ENCODE measurements at regions not wholly inside any gene's neighbourhood (a gene's known extent, or its start where the extent isn't known, plus 50 kb on each side); places are given as distances from the start of the nearest gene placed in this dataset.

DNA sequence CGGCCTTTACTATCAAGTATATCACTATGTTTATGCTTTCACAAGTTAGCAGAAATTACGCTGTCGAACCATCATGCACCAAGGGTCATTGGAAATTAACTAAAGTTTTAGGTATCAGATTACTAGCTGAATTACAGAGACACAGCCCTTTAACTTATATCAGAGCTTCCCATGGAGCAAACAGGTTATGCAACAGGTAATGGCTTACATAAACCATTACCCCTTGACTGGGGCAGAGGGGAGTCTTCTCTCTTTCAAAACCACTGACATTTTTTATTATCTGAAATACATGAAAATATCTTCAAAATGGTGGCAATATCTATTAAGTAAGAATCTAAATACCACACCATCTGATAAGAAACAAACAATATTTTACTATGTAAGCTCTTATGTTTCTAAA is 1692.9 kb upstream of the SLC10A2 start:
- Mint-ChIP-seq H3K9me3 (no peaks in the 10 kb centered on the region), H3K4me1 (ENCODE audit: low read depth) (no peaks in the 10 kb centered on the region), H3K27ac (no peak overlapping the region), H3K27me3 (no peaks in the 10 kb centered on the region), H3K4me3 (no peak overlapping the region), H3K36me3 (ENCODE audit: low read depth) (no peaks in the 10 kb centered on the region)
- no peak for DNase-seq

- no peaks in the 10 kb centered on the region for H3K4me1 Mint-ChIP-seq (ENCODE audit: low read depth)
- H3K4me3 Mint-ChIP-seq = no peak overlapping the region
- no peak for DNase-seq
Measured at GRCh38 chr13:104757712-104758111, 1691.5 kb upstream of the SLC10A2 start.

DNA sequence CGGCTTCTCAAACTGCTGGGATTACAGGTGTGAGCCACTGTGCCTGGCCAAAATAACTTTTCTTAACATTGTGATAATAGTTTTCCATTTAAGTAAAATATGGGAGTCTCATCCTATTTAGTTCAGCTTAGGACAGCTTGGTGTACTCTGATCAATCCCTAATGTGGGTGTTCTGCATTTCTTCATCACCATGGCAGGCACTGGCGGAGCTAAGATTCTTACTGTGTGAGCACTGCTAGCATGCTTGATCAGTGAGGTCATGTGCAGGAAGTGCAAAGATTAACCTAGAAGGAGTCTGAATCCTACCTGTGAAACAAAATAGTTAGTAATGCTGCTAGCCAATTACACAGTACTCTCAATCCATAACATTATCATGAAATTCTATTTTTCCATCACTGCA is 1684.2 kb upstream of the SLC10A2 start:
- Mint-ChIP-seq H3K9me3 (no peaks in the 10 kb centered on the region), H3K36me3 (ENCODE audit: low read depth) (no peaks in the 10 kb centered on the region), H3K4me3 (no peak overlapping the region), H3K27me3 (no peaks in the 10 kb centered on the region), H3K27ac (no peak overlapping the region), H3K4me1 (ENCODE audit: low read depth) (no peaks in the 10 kb centered on the region)
- no peak for DNase-seq

More at GRCh38 chr13:104757712-104758111, 1691.5 kb upstream of the SLC10A2 start:
- no peaks in the 10 kb centered on the region for H3K27me3 Mint-ChIP-seq
- H3K9me3 Mint-ChIP-seq = no peaks in the 10 kb centered on the region
- H3K36me3 Mint-ChIP-seq (ENCODE audit: low read depth) = no peaks in the 10 kb centered on the region
- no peak overlapping the region for H3K27ac Mint-ChIP-seq

DNA sequence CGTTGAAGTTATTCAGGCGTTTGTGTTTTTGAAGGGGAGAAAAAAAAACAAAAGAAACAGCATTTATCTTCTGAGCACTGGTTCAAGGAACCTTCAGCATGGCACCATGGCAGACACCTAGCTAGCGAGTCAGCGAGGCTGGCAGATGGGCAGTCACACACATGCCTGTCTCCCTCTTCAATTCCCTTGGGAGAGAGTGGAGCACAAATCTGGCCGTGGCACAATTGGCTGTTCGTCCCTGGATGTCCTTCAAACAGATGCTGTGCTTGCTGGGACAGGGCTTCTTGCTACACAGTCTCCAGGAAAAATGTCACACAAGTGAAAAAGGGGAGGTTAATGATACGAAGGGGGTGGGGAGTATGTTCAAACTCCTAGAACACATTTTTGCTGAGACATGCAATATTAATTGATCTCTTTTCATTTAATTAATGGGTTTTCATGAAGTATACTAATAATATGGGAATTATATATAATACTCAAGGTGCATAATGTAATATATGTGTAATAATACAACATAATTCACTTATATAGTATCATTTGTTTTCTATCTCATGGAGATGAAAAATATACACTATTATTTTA is 1674.5 kb upstream of the SLC10A2 start:
- Mint-ChIP-seq H3K27ac (no peak overlapping the region), H3K27me3 (no peaks in the 10 kb centered on the region), H3K4me3 (no peak overlapping the region), H3K36me3 (ENCODE audit: low read depth) (no peaks in the 10 kb centered on the region), H3K9me3 (no peaks in the 10 kb centered on the region), H3K4me1 (ENCODE audit: low read depth) (no peaks in the 10 kb centered on the region)
- no peak for DNase-seq

DNA sequence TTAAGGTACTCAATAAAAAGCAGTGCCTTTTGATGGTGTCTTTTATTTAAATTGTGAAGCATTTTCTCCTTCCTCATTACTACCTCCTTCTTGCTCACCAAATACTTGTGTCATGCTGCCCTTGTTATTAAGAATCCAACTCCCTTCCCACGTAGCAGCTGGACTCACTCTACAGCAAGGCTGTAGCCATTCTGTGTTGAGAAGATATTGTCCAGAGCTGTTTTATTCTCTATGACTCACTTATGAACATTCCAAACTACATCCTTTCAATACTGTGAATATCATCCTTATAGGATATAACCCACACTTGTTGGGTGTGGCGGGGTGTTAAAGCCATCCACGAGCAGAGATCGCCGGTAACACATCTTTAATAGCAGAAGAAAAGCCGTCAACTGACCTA is 1671.5 kb upstream of the SLC10A2 start:
- DNase-seq = no peak
- H3K27me3 Mint-ChIP-seq = no peaks in the 10 kb centered on the region

DNA sequence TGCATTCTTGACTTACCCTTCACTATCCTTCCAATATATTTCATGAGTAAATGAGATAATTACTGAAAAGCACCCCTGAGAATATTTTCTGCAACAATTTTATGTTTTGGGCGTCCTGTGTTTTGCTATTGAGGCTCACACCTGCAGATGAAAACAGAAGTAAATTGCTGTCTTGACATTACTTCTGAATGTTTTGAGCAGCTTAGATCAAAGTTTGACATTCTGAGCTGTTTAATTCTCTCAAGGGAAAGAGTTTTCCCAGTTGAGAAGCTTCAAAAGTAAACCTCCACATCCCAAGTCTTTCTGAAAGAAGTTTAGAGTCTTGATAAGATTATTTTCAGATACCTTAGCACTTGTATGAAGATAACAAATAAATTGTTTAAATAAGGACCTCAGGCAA is 1667.2 kb upstream of the SLC10A2 start:
- Mint-ChIP-seq H3K36me3 (ENCODE audit: low read depth) (no peaks in the 10 kb centered on the region), H3K9me3 (no peaks in the 10 kb centered on the region), H3K4me3 (no peak overlapping the region), H3K27ac (no peak overlapping the region), H3K27me3 (no peaks in the 10 kb centered on the region), H3K4me1 (ENCODE audit: low read depth) (no peaks in the 10 kb centered on the region)
- no peak for DNase-seq

More for the DNA sequence above, 1671.5 kb upstream of the SLC10A2 start:
- Mint-ChIP-seq H3K4me1 (ENCODE audit: low read depth) (no peaks in the 10 kb centered on the region), H3K4me3 (no peak overlapping the region), H3K27ac (no peak overlapping the region), H3K9me3 (no peaks in the 10 kb centered on the region), H3K36me3 (ENCODE audit: low read depth) (no peaks in the 10 kb centered on the region)

DNA sequence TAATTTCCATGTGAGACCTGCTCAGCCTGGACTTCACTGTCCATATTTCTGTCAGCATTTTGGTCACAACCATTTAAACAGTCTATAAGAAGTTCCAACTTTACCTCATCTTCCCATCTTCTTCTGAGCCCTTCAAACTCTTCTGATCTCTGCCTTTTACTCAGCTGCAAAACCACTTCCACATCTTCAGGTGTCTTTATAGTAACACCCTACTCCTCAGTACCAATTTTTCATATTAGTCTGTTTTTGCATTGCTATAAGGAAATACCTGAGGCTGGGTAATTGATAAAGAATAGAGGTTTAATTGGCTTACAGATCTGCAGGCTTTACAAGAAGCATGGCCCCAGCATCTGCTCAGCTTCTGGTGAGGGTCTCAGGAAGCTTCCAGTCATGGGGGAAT is 1648.9 kb upstream of the SLC10A2 start:
- H3K27ac Mint-ChIP-seq = no peak overlapping the region
- H3K27me3 Mint-ChIP-seq = no peaks in the 10 kb centered on the region
- no peaks in the 10 kb centered on the region for H3K9me3 Mint-ChIP-seq
- no peak for DNase-seq
- H3K36me3 Mint-ChIP-seq (ENCODE audit: low read depth) = no peaks in the 10 kb centered on the region
- peaks cover 8% of the 10 kb centered on the region for H3K4me1 Mint-ChIP-seq (ENCODE audit: low read depth)
- H3K4me3 Mint-ChIP-seq = no peak overlapping the region

DNA sequence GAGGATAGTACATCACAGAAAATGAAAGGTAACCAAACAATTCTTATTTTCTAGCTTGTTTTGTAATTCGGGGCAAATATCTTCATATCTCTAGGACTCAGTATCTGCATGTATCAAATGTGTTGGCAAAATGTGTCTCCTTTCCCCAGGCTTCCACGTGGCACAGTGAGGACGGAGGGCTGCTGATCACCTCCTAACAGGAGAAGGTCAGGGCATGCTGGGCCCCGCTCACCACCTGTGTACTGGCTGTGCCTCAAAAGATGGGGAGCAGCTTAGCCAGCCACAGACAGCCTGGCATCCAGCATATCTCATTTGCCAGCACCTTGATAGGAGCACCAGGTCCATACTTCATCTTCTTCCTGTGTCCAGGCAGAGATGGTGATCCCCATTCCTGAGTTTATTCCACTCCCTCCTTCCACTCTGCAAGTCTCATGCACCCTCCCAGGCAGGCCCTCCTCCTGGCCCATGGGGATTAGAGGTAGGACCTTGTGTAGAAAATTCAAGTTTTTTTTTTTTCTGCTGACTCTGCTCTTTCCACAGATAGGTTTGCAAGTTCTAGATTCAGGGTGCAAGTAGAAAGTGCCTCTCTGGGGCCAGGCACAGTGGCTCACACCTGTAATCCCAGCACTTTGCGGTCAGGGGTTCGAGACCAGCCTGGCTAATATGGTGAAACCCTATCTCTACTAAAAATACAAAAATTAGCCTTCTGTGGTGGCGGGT is 1639.0 kb upstream of the SLC10A2 start:
- no peak for DNase-seq
- H3K9me3 Mint-ChIP-seq = no peaks in the 10 kb centered on the region
- H3K4me3 Mint-ChIP-seq = no peak overlapping the region
- no peaks in the 10 kb centered on the region for H3K36me3 Mint-ChIP-seq (ENCODE audit: low read depth)
- H3K4me1 Mint-ChIP-seq (ENCODE audit: low read depth) = no peaks in the 10 kb centered on the region
- H3K27me3 Mint-ChIP-seq = no peaks in the 10 kb centered on the region
- no peak overlapping the region for H3K27ac Mint-ChIP-seq

- Mint-ChIP-seq H3K27ac (no peak overlapping the region), H3K4me3 (no peak overlapping the region), H3K27me3 (no peaks in the 10 kb centered on the region), H3K4me1 (ENCODE audit: low read depth) (no peaks in the 10 kb centered on the region), H3K9me3 (no peaks in the 10 kb centered on the region), H3K36me3 (ENCODE audit: low read depth) (no peaks in the 10 kb centered on the region)
- no peak for DNase-seq
Measured at GRCh38 chr13:104701591-104701990, 1635.4 kb upstream of the SLC10A2 start.

GRCh38 chr13:104694397-104694796 is 1628.2 kb upstream of the SLC10A2 start:
- H3K27me3 Mint-ChIP-seq = no peaks in the 10 kb centered on the region
- no peaks in the 10 kb centered on the region for H3K36me3 Mint-ChIP-seq (ENCODE audit: low read depth)
- no peaks in the 10 kb centered on the region for H3K4me1 Mint-ChIP-seq (ENCODE audit: low read depth)
- H3K4me3 Mint-ChIP-seq = no peak overlapping the region
- no peak for DNase-seq
- H3K9me3 Mint-ChIP-seq = no peaks in the 10 kb centered on the region
- H3K27ac Mint-ChIP-seq = no peak overlapping the region

DNA sequence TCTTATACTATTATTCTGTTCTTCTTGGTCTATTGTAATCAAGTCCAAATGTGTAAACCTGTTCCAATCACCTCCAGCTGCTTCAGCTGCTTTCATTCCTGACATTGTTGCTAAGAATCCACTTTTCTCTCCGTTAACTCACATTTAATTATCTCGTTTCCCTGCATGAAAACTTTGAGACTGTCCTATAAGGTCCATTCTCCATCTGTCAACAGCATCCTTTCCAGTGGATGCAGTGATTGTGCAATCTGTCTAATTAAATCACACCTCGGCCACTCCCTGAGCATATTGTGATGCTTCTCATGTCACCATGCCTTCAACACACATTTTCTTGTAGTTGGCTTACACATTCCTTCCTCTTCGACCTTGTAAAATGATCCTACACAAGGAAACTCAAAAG is 1626.9 kb upstream of the SLC10A2 start:
- Mint-ChIP-seq H3K9me3 (no peaks in the 10 kb centered on the region), H3K27me3 (no peaks in the 10 kb centered on the region), H3K36me3 (ENCODE audit: low read depth) (no peaks in the 10 kb centered on the region), H3K4me1 (ENCODE audit: low read depth) (no peaks in the 10 kb centered on the region), H3K4me3 (no peak overlapping the region), H3K27ac (no peak overlapping the region)
- no peak for DNase-seq

DNA sequence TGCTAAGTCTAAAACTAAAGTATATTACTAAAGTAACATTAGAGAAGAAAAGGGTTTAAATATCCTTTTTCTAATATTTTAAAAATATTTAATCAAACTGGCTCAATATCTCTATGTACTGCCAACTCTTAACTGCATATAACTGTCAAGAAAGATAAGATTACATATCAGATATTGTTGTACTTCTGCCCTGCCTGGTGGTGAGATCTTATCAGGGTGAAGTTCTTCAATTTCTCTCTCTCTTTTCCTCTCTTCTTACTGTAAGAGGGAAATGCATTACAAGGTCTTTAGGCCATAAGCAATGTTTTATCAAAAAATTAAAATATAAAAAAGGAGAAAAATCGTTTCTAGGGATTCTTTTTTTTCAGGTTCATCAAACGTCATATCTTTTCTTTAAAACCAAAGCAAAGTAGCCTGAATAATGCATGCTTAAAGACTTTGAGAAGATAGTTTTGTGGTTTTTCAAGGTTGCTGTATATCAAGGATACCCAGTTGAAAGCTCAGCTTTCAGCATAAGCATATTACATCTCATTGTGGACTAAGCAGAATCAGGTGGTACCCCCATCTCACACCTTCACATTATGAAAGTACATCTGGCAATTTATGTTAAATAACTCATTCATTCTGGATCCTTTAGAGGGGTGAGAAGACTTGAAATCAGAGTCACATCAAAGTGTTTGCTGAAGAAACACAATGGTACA is 1625.7 kb upstream of the SLC10A2 start:
- no peaks in the 10 kb centered on the region for H3K27me3 Mint-ChIP-seq
- DNase-seq = no peak
- no peak overlapping the region for H3K27ac Mint-ChIP-seq
- no peak overlapping the region for H3K4me3 Mint-ChIP-seq
- no peaks in the 10 kb centered on the region for H3K4me1 Mint-ChIP-seq (ENCODE audit: low read depth)
- H3K9me3 Mint-ChIP-seq = no peaks in the 10 kb centered on the region
- H3K36me3 Mint-ChIP-seq (ENCODE audit: low read depth) = no peaks in the 10 kb centered on the region

GRCh38 chr13:104686484-104686883 is 1620.3 kb upstream of the SLC10A2 start:
- no peaks in the 10 kb centered on the region for H3K27me3 Mint-ChIP-seq
- H3K27ac Mint-ChIP-seq = no peak overlapping the region
- H3K4me3 Mint-ChIP-seq = no peak overlapping the region
- no peaks in the 10 kb centered on the region for H3K36me3 Mint-ChIP-seq (ENCODE audit: low read depth)
- DNase-seq = no peak
- no peaks in the 10 kb centered on the region for H3K9me3 Mint-ChIP-seq
- no peaks in the 10 kb centered on the region for H3K4me1 Mint-ChIP-seq (ENCODE audit: low read depth)

GRCh38 chr13:104683789-104684188 is 1617.6 kb upstream of the SLC10A2 start:
- no peak overlapping the region for H3K4me3 Mint-ChIP-seq
- no peaks in the 10 kb centered on the region for H3K9me3 Mint-ChIP-seq
- H3K4me1 Mint-ChIP-seq (ENCODE audit: low read depth) = no peaks in the 10 kb centered on the region
- no peaks in the 10 kb centered on the region for H3K36me3 Mint-ChIP-seq (ENCODE audit: low read depth)
- no peak for DNase-seq
- H3K27me3 Mint-ChIP-seq = no peaks in the 10 kb centered on the region
- no peak overlapping the region for H3K27ac Mint-ChIP-seq

GRCh38 chr13:104678161-104678560 is 1611.9 kb upstream of the SLC10A2 start:
- Mint-ChIP-seq H3K4me3 (no peak overlapping the region), H3K36me3 (ENCODE audit: low read depth) (no peaks in the 10 kb centered on the region), H3K27me3 (no peaks in the 10 kb centered on the region), H3K27ac (no peak overlapping the region), H3K4me1 (ENCODE audit: low read depth) (no peaks in the 10 kb centered on the region), H3K9me3 (no peaks in the 10 kb centered on the region)
- no peak for DNase-seq

All from activated T-cell treated with anti-CD3 and anti-CD28 coated beads, Interleukin-2, amount 50 U/mL, for 24 hours (primary cell).